ENCODE measurements at regions not wholly inside any gene's neighbourhood (a gene's known extent, or its start where the extent isn't known, plus 50 kb on each side); places are given as distances from the start of the nearest gene placed in this dataset.

GRCh38 chr5:173727839-173728778 lies 111.7 kb upstream of the BOD1 start (continued):
- no peak for TF ChIP-seq LCORL (IDR thresholded peaks at IDR 0.05)
- peak; percentile 33; the same call in 1 of the 2 replicates for TF ChIP-seq LCORL (CRISPR knock-in tag; IDR thresholded peaks at IDR 0.05)
- peak; percentile 65; the same call in 1 of the 2 replicates for TF ChIP-seq PRDM10 (CRISPR knock-in tag; IDR thresholded peaks at IDR 0.05; ENCODE audit: low read depth)
- peak; percentile 35; the same call in 1 of the 2 replicates for TF ChIP-seq ZNF691 (CRISPR knock-in tag; IDR thresholded peaks at IDR 0.05; ENCODE audit: borderline replicate concordance, low read depth)
- no peak for TF ChIP-seq ZNF136 (CRISPR knock-in tag; IDR thresholded peaks at IDR 0.05; ENCODE audit: low read depth)
- no peak for TF ChIP-seq ZNF678 (CRISPR knock-in tag; IDR thresholded peaks at IDR 0.05)
- 0 out of 2 replicates have a peak, but pooled peaks have one; percentile 31 for TF ChIP-seq HBP1 (CRISPR knock-in tag; IDR thresholded peaks at IDR 0.05; ENCODE audit: low read depth)
- TF ChIP-seq HDAC2 (CRISPR knock-in tag; IDR thresholded peaks at IDR 0.05): peak; percentile 48; the same call in 1 of the 2 replicates
- no peak for TF ChIP-seq ZNF256 (CRISPR knock-in tag; conservative IDR thresholded peaks at IDR 0.05)
- TF ChIP-seq TRAFD1 (CRISPR knock-in tag; IDR thresholded peaks at IDR 0.05; ENCODE audit: borderline replicate concordance): 0 out of 2 replicates have a peak, but pooled peaks have one; percentile 52
- peak; percentile 38; the same call in 1 of the 2 replicates for TF ChIP-seq MED1 (CRISPR knock-in tag; IDR thresholded peaks at IDR 0.05)

Data from HepG2 (cell line).